ENCODE measurements at regions not wholly inside any gene's neighbourhood (a gene's known extent, or its start where the extent isn't known, plus 50 kb on each side); places are given as distances from the start of the nearest gene placed in this dataset.

GRCh38 chr14:101122237-101123141 is 219.0 kb upstream of the RTL1 start:
- no peak overlapping the region for H3K27ac ChIP-seq (ENCODE audit: low read depth, low read length)
- H3K27me3 ChIP-seq (ENCODE audit: low read length), result no peaks in the 10 kb centered on the region
- no peaks in the 10 kb centered on the region for H4K20me1 ChIP-seq (ENCODE audit: low read depth, low read length)
- H3K9ac ChIP-seq (ENCODE audit: low read length), result no peak overlapping the region
- no peak overlapping the region for H3K4me2 ChIP-seq (ENCODE audit: low read depth, low read length, poor library complexity, severe bottlenecking)
- no peaks in the 10 kb centered on the region for H3K36me3 ChIP-seq (ENCODE audit: low read length)
- no peak overlapping the region for H2AFZ ChIP-seq (ENCODE audit: low read depth, low read length, severe bottlenecking)
- H3F3A ChIP-seq (ENCODE audit: insufficient read depth), result no peaks in the 10 kb centered on the region
- no peaks in the 10 kb centered on the region for H3K9me2 ChIP-seq (replicated peaks; ENCODE audit: insufficient read depth, low read length)
- no peak overlapping the region for H3K4me3 ChIP-seq (ENCODE audit: insufficient read depth, low read length, poor library complexity, severe bottlenecking)
- H3K9me3 ChIP-seq (ENCODE audit: insufficient read depth, low read length), result no peaks in the 10 kb centered on the region
- H3K79me2 ChIP-seq (ENCODE audit: insufficient read depth, low read length), result no peaks in the 10 kb centered on the region
- no peak for TF ChIP-seq CTCF (IDR thresholded peaks at IDR 0.05; ENCODE audit: insufficient read depth, low read length, poor library complexity, severe bottlenecking)
- TF ChIP-seq EZH2phosphoT487 (conservative IDR thresholded peaks at IDR 0.05; ENCODE audit: low read length), result no peak

- no peaks in the 10 kb centered on the region for H3K9me2 ChIP-seq (replicated peaks; ENCODE audit: insufficient read depth, low read length)
- TF ChIP-seq CTCF (IDR thresholded peaks at IDR 0.05; ENCODE audit: insufficient read depth, low read length, poor library complexity, severe bottlenecking), result no peak
- TF ChIP-seq EZH2phosphoT487 (conservative IDR thresholded peaks at IDR 0.05; ENCODE audit: low read length), result no peak
- no peaks in the 10 kb centered on the region for H3K27me3 ChIP-seq (ENCODE audit: low read length)
- H3K4me3 ChIP-seq (ENCODE audit: insufficient read depth, low read length, poor library complexity, severe bottlenecking), result no peak overlapping the region
- no peak overlapping the region for H2AFZ ChIP-seq (ENCODE audit: low read depth, low read length, severe bottlenecking)
- no peaks in the 10 kb centered on the region for H3K36me3 ChIP-seq (ENCODE audit: low read length)
- no peaks in the 10 kb centered on the region for H4K20me1 ChIP-seq (ENCODE audit: low read depth, low read length)
- no peaks in the 10 kb centered on the region for H3K9me3 ChIP-seq (ENCODE audit: insufficient read depth, low read length)
- H3K4me2 ChIP-seq (ENCODE audit: low read depth, low read length, poor library complexity, severe bottlenecking), result no peak overlapping the region
- no peak overlapping the region for H3K27ac ChIP-seq (ENCODE audit: low read depth, low read length)
- H3K9ac ChIP-seq (ENCODE audit: low read length), result no peak overlapping the region
- no peaks in the 10 kb centered on the region for H3F3A ChIP-seq (ENCODE audit: insufficient read depth)
- H3K79me2 ChIP-seq (ENCODE audit: insufficient read depth, low read length), result no peaks in the 10 kb centered on the region
These were observed 220.3 kb upstream of the RTL1 start for GRCh38 chr14:101123618-101124510.

- no peaks in the 10 kb centered on the region for H3F3A ChIP-seq (ENCODE audit: insufficient read depth)
- no peaks in the 10 kb centered on the region for H3K9me3 ChIP-seq (ENCODE audit: insufficient read depth, low read length)
- H3K79me2 ChIP-seq (ENCODE audit: insufficient read depth, low read length), result no peaks in the 10 kb centered on the region
- no peak overlapping the region for H2AFZ ChIP-seq (ENCODE audit: low read depth, low read length, severe bottlenecking)
- H4K20me1 ChIP-seq (ENCODE audit: low read depth, low read length), result no peaks in the 10 kb centered on the region
- H3K9me2 ChIP-seq (replicated peaks; ENCODE audit: insufficient read depth, low read length), result no peaks in the 10 kb centered on the region
- H3K27ac ChIP-seq (ENCODE audit: low read depth, low read length), result no peak overlapping the region
- H3K4me2 ChIP-seq (ENCODE audit: low read depth, low read length, poor library complexity, severe bottlenecking), result no peak overlapping the region
- H3K27me3 ChIP-seq (ENCODE audit: low read length), result no peaks in the 10 kb centered on the region
- TF ChIP-seq EZH2phosphoT487 (conservative IDR thresholded peaks at IDR 0.05; ENCODE audit: low read length) (no peak), CTCF (IDR thresholded peaks at IDR 0.05; ENCODE audit: insufficient read depth, low read length, poor library complexity, severe bottlenecking) (no peak)
- no peaks in the 10 kb centered on the region for H3K36me3 ChIP-seq (ENCODE audit: low read length)
- no peak overlapping the region for H3K4me3 ChIP-seq (ENCODE audit: insufficient read depth, low read length, poor library complexity, severe bottlenecking)
- no peak overlapping the region for H3K9ac ChIP-seq (ENCODE audit: low read length)
These were observed 221.3 kb upstream of the RTL1 start for GRCh38 chr14:101124815-101125214.
